Loucy (cell line): ENCODE measurements at regions not wholly inside any gene's neighbourhood (a gene's known extent, or its start where the extent isn't known, plus 50 kb on each side); places are given as distances from the start of the nearest gene placed in this dataset.
A peak's percentile ranks its signal among the peaks of the same experiment; 100 is the strongest.

Experiments
- H2AFZ ChIP-seq: fragments of 200-600 bp; sonication (generic); 2 replicates; pipeline ENCODE4 v1.6.0; 2016; ENCODE audit warnings: antibody characterized with exemption, mild to moderate bottlenecking, low read length, moderate library complexity
- H3F3A ChIP-seq: fragments of 200-600 bp; 2 replicates; pipeline ENCODE4 v1.6.0; 2016; ENCODE audit warnings: antibody characterized with exemption, low read depth, mild to moderate bottlenecking
- H3K27me3 ChIP-seq: fragments of 200-600 bp; sonication (generic); 2 replicates; pipeline ENCODE4 v1.6.1; 2014; ENCODE audit warnings: low read length, mild to moderate bottlenecking; ENCODE audit not compliant: insufficient read depth, poor library complexity, severe bottlenecking
- H3K36me3 ChIP-seq: fragments of 200-600 bp; sonication (generic); 2 replicates; pipeline ENCODE4 v1.6.1; 2016; ENCODE audit warnings: low read length; ENCODE audit not compliant: insufficient read depth
- H3K4me1 ChIP-seq: fragments of 200-600 bp; sonication (generic); 2 replicates; pipeline ENCODE4 v1.5.1; 2014; ENCODE audit warnings: low read length, mild to moderate bottlenecking; ENCODE audit not compliant: insufficient read depth, poor library complexity, severe bottlenecking
- H3K4me2 ChIP-seq: fragments of 200-600 bp; sonication (generic); 2 replicates; pipeline ENCODE4 v1.6.0; 2014; ENCODE audit warnings: antibody characterized with exemption, low read length, low read depth, mild to moderate bottlenecking; ENCODE audit not compliant: poor library complexity, severe bottlenecking
- H3K4me3 ChIP-seq: fragments of 200-600 bp; sonication (generic); 2 replicates; pipeline ENCODE4 v1.5.1; 2014; ENCODE audit warnings: low read length, mild to moderate bottlenecking, mixed read lengths; ENCODE audit not compliant: poor library complexity, severe bottlenecking
- H3K79me2 ChIP-seq: fragments of 200-600 bp; sonication (generic); 2 replicates; pipeline ENCODE4 v1.6.1; 2014; ENCODE audit warnings: low read length; ENCODE audit not compliant: insufficient read depth
- H3K9ac ChIP-seq: fragments of 200-600 bp; sonication (generic); 2 replicates; pipeline ENCODE4 v1.6.0; 2014; ENCODE audit warnings: mild to moderate bottlenecking, low read depth, low read length, moderate library complexity; ENCODE audit not compliant: poor library complexity, severe bottlenecking
- H3K9me2 ChIP-seq: fragments of 200-600 bp; sonication (generic); replicated peaks from 2 replicates; pipeline ENCODE4 v1.6.1; 2016; ENCODE audit warnings: low read depth, low read length, mixed read lengths
- H3K9me3 ChIP-seq: fragments of 200-600 bp; sonication (generic); 2 replicates; pipeline ENCODE4 v1.6.1; 2014; ENCODE audit warnings: mild to moderate bottlenecking, antibody characterized with exemption, low read length, low read depth; ENCODE audit not compliant: insufficient read depth
- H4K20me1 ChIP-seq: fragments of 200-600 bp; sonication (generic); 2 replicates; pipeline ENCODE4 v1.6.0; 2014; ENCODE audit warnings: antibody characterized with exemption, low read length, mild to moderate bottlenecking; ENCODE audit not compliant: insufficient read depth, poor library complexity, severe bottlenecking
- CTCF ChIP-seq: fragments of 200-600 bp; sonication (generic); conservative IDR thresholded peaks from 2 replicates; pipeline ENCODE4 v1.5.1; 2014; ENCODE audit warnings: mild to moderate bottlenecking, antibody characterized with exemption, low read length
- EZH2phosphoT487 ChIP-seq: fragments of 200-600 bp; IDR thresholded peaks from 2 replicates; pipeline ENCODE4 v1.6.1; 2018; ENCODE audit warnings: antibody characterized with exemption, mild to moderate bottlenecking, moderate library complexity, borderline replicate concordance

GRCh38 chr1:232183802-232184201, 446.1 kb downstream of the SIPA1L2 start:
- H3K9me2 ChIP-seq = no peaks in the 10 kb centered on the region
- no peak overlapping the region for H3K4me3 ChIP-seq
- H4K20me1 ChIP-seq = no peaks in the 10 kb centered on the region
- H3K36me3 ChIP-seq = no peaks in the 10 kb centered on the region
- H3K27me3 ChIP-seq = no peaks in the 10 kb centered on the region
- no peaks in the 10 kb centered on the region for H3F3A ChIP-seq
- no peak overlapping the region for H3K4me2 ChIP-seq
- H2AFZ ChIP-seq = no peak overlapping the region
- H3K4me1 ChIP-seq = no peaks in the 10 kb centered on the region
- H3K9me3 ChIP-seq = no peaks in the 10 kb centered on the region
- TF ChIP-seq CTCF = 0 out of 2 replicates have a peak, but pooled peaks have one; percentile 21
- no peak for TF ChIP-seq EZH2phosphoT487
- no peak overlapping the region for H3K9ac ChIP-seq
- H3K79me2 ChIP-seq = no peaks in the 10 kb centered on the region

- Histone ChIP-seq H3K36me3 (no peaks in the 10 kb centered on the region), H3K9me2 (no peaks in the 10 kb centered on the region), H3K79me2 (no peaks in the 10 kb centered on the region), H3K4me3 (no peak overlapping the region), H3K27me3 (no peaks in the 10 kb centered on the region), H3K9me3 (no peaks in the 10 kb centered on the region), H4K20me1 (no peaks in the 10 kb centered on the region), H2AFZ (no peak overlapping the region), H3K4me2 (no peak overlapping the region), H3K4me1 (no peaks in the 10 kb centered on the region), H3F3A (no peaks in the 10 kb centered on the region), H3K9ac (no peak overlapping the region)
- no peak for TF ChIP-seq CTCF
Measured at GRCh38 chr1:232183266-232183800, 446.6 kb downstream of the SIPA1L2 start.

GRCh38 chr1:232182236-232182635, 447.7 kb downstream of the SIPA1L2 start:
- no peaks in the 10 kb centered on the region for H3K36me3 ChIP-seq
- H3K4me2 ChIP-seq = no peak overlapping the region
- no peaks in the 10 kb centered on the region for H3F3A ChIP-seq
- no peaks in the 10 kb centered on the region for H3K4me1 ChIP-seq
- TF ChIP-seq CTCF (no peak), EZH2phosphoT487 (no peak)
- H3K9ac ChIP-seq = no peak overlapping the region
- H3K4me3 ChIP-seq = no peak overlapping the region
- no peaks in the 10 kb centered on the region for H3K9me2 ChIP-seq
- H3K27me3 ChIP-seq = no peaks in the 10 kb centered on the region
- no peaks in the 10 kb centered on the region for H3K79me2 ChIP-seq
- no peaks in the 10 kb centered on the region for H4K20me1 ChIP-seq
- H3K9me3 ChIP-seq = no peaks in the 10 kb centered on the region
- H2AFZ ChIP-seq = no peak overlapping the region
